ENCODE measurements at regions not wholly inside any gene's neighbourhood (a gene's known extent, or its start where the extent isn't known, plus 50 kb on each side); places are given as distances from the start of the nearest gene placed in this dataset.

- Histone ChIP-seq H3K36me3 (no peaks in the 10 kb centered on the region), H3K4me1 (peaks cover 0 to 7% (median under 1%) of the 10 kb centered on the region in 9 donors), H3K4me3 (no peak overlapping the region), H3K27me3 (no peaks in the 10 kb centered on the region), H3K27ac (peak overlapping the region in 3 of 10 donors; percentile 23 to 48 (median 36)), H3K9me3 (peaks cover 0 to 28% (median 0%) of the 10 kb centered on the region in 11 donors)
- WGBS, 2 donors: 67 to 71% methylated on average over 2 of the region's 2 CpGs
- DNase-seq (no peak), ATAC-seq (peak in 5 of 8 donors; percentile 44 to 76 (median 46))
- intact Hi-C loops (cut with DNase I): no loop called here
- TF ChIP-seq CTCF (IDR thresholded peaks at IDR 0.05): no peak
Observed at GRCh38 chr5:111887706-111888105, 130.7 kb upstream of the NREP start.

- H3K4me3 ChIP-seq: no peak overlapping the region
- no peaks in the 10 kb centered on the region for H3K27me3 ChIP-seq
- ATAC-seq (no peak), DNase-seq (no peak)
- no peak overlapping the region for H3K27ac ChIP-seq
- no peaks in the 10 kb centered on the region for H3K9me3 ChIP-seq
- WGBS, 2 donors: 86 to 91% methylated on average over 2 of the region's 2 CpGs
- intact Hi-C loops (cut with DNase I): no loop called here
- TF ChIP-seq CTCF (IDR thresholded peaks at IDR 0.05): no peak
- no peaks in the 10 kb centered on the region for H3K36me3 ChIP-seq
- no peaks in the 10 kb centered on the region for H3K4me1 ChIP-seq
Observed at GRCh38 chr5:111869681-111870080, 112.7 kb upstream of the NREP start.

GRCh38 chr5:111865356-111865755 is 108.4 kb upstream of the NREP start:
- no peak for DNase-seq
- Histone ChIP-seq H3K4me3 (no peak overlapping the region), H3K4me1 (peaks cover 0 to 3% (median under 1%) of the 10 kb centered on the region in 9 donors), H3K27me3 (no peaks in the 10 kb centered on the region), H3K27ac (no peak overlapping the region), H3K36me3 (no peaks in the 10 kb centered on the region), H3K9me3 (no peaks in the 10 kb centered on the region)
- intact Hi-C loops (cut with DNase I): no loop called here
- WGBS, 2 donors: 84 to 85% methylated on average over 3 of the region's 3 CpGs
- no peak for ATAC-seq
- no peak for TF ChIP-seq CTCF (IDR thresholded peaks at IDR 0.05)

- 95 to 98% methylated on average over 1 of the region's 1 CpG for WGBS, 2 donors
- intact Hi-C loops (cut with DNase I): no loop called here
Observed at GRCh38 chr5:111863801-111864200, 106.8 kb upstream of the NREP start.

More at GRCh38 chr5:111863801-111864200, 106.8 kb upstream of the NREP start:
- no peak overlapping the region for H3K4me3 ChIP-seq
- TF ChIP-seq CTCF (IDR thresholded peaks at IDR 0.05): no peak
- no peaks in the 10 kb centered on the region for H3K27me3 ChIP-seq
- ATAC-seq (no peak), DNase-seq (no peak)
- H3K4me1 ChIP-seq: peaks cover 0 to 18% (median 14%) of the 10 kb centered on the region in 9 donors
- no peak overlapping the region for H3K27ac ChIP-seq
- H3K36me3 ChIP-seq: no peaks in the 10 kb centered on the region
- no peaks in the 10 kb centered on the region for H3K9me3 ChIP-seq

All from heart right ventricle (tissue), 16 donors.